HG03060 (cell line): ENCODE measurements at regions not wholly inside any gene's neighbourhood (a gene's known extent, or its start where the extent isn't known, plus 50 kb on each side); places are given as distances from the start of the nearest gene placed in this dataset.
A peak's percentile ranks its signal among the peaks of the same experiment; 100 is the strongest.

ENCODE experiments used
- ATAC-seq: cut with Tn5 transposase; IDR thresholded peaks from one replicate; pipeline ENCODE4 v1.9.1; 2021; ENCODE audit warnings: low read depth, moderate number of reproducible peaks; ENCODE audit not compliant: unreplicated experiment

DNA sequence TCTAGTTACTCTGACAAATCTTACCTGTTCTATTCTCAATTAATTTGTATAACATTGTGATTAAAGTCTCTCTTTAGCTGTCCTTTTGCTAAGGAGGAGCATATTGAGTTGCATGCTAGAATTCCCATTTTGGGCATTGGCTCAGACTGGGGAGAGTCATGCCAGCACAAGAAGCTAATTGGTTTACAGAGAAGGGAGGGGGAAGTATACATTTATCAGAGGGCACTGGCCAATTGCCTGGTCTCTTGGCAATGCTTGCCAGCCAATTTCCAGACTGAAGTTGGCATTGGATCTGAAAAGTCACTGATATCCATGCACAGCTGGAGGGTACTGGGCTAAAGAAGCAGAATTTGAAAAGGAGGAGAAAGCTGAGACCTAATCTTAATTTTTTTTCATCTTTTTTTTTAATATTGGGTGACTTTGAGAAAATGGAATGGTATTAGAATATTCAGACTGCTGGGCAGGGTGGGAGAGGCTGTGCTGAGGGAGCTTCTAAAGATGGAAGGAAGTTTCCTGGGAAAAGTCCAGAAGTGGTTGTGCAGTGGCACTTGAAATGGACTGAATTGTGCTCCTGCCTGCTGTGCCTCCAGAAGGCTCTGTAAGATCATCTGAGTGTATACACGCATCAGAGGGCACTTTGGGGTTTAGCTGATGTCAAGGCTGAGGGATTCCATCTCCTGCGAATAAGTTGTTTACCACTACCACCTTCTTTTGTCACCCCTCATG lies 365.2 kb upstream of the DPH6 start:
- ATAC-seq, result no peak

DNA sequence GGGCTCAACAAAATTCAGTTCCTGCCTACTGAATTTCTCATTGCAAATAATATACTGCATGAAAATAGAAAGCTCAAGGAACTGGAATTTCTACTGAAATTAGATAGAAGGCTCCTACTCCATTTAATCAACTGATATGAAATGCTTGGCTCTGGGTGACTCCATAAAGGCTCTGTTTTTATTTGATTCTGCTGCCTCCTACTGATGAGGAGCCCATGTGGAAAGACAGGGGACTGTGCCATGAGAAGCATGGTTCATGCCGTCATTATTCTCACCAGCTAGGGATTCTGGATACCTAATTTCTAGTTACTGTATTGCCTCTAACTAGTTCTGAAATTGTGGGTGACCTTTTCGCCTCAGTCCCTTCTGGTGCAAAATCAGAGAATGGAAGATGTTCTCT lies 366.2 kb upstream of the DPH6 start:
- no peak for ATAC-seq

DNA sequence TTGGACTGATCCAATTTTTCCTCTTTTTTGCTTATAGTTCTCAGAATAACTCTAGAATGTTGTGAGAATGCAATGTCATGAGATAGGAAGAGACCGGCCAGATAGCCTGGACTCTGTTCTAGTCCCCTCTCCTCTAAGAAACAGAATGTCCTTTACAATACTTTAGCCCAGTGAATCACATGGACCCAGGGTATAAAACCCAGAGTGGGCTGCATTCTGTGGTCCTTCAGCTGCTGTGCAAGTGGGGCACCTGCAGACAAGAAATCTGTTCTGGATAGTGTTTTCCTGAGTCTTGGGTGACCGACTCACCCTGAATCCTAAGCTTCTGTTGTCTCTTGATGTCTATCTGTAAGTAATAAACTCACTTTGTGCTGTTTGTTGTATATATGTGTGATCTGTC lies 368.6 kb upstream of the DPH6 start:
- ATAC-seq, result no peak

DNA sequence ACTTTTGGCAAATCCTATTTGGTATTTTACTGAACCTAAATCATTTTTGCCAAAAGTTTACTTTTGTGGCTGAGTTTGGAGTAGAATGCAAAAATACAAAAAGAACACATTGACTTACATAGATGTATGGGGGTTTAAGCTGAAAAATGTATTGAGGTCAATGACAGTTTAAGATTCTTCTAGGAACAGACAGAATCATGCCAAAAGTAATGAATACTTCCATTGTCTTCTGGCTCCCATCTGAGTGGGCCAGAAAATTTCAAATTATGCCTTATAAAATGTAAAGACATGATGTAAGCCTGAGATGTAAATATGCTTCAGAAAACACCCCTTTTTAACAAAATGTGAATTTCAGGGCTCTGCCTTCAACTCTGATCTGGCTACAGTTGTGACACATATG lies 375.1 kb upstream of the DPH6 start:
- no peak for ATAC-seq

DNA sequence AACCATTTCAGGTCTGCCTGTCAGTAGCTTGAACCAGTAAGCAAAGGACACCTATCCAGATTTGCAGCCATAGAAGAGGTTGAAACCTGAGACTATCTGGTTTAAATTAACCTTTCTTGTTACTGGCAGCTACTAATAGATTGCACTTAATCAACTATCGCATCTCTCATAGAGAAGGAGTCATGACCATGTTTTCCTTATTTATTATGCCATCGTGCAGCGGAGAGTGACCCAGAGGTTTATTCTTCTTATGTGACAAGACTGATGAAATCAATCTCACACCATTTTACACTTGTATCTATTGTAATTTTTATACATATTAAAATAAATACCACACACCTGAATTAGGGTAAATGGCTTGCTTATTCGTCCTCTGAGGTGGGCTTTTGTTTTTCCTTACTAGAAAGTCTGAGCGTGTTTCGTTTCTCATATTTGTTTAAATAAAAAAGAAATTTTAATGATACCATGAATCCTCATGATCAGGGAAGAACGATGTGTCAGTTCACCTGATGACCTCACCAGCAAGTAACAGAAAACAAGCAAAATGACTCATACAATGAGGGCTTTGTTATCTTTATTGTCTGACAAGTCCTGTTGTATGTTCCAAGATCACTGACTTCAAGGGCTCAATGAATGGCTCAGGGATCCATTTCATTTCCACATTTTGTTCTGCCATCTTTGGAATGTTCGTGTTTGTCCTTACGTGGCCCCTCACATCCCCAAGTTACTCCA lies 379.5 kb upstream of the DPH6 start:
- ATAC-seq, result no peak

DNA sequence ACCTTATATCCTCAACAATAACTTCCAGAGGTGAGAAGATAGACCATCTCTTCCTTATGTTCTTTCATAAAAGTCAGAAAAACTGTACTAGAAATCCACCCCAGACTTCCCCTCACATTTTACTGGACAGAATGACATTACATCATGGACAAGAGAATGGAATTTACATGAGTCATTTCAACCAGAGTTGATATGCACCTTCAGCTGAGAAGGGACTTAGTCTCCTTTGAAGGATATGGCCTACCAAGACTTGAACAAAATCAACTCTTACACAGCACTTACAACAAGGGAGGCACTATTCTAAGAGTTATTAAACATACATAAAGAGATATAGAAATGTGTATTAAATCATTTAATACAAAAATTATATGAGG lies 380.0 kb upstream of the DPH6 start:
- ATAC-seq, result no peak

DNA sequence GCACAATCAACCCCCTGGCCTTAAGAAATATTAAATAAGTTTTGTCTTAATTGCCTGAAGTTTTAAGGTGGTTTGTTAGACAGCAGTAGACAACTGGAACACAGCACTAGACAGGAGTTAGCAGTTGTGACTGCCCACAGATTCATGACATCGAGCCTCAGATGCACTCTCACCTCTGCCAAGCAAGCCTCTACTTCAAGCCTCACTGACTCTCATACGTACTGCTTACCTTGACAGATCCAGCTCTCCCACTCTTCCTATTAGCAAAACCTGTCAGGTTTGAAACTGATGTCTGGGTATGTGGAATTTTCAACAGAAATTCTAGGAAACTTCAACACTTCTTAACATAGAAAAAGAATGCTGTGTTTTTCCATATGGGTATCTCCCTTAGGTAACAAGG lies 382.9 kb upstream of the DPH6 start:
- no peak for ATAC-seq

DNA sequence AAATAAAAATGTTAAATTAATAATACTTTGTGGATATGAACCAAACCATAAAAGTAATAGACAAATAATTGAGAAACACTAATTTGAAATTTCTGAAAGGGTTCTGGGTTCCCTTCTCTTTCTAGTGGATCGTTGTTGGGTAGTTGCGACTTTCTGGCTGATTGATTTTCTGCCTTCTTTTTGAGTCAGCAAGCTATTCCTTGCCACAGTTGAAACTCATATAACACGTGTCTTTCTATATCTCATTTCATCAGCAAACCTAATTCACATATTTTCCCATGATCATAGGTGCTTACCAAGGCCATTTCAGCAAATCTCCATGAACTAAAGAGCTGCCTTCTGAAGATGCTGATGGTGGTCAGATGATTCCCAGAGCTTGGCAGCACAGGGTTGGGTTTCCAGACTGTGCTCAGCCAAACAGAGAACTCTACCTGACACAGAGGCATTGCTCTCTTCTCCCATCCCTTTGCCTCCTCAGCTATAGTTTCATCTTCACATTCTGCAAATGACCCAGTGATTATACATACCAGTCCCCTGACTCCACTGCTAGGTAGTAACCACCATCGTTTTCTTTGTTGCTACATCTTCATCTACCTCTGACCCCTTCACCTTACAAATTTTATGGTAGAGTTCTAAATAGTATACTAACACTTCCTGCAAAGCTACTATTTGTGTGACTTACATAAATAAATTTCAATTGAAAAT lies 383.9 kb upstream of the DPH6 start:
- peak; percentile 69 for ATAC-seq

DNA sequence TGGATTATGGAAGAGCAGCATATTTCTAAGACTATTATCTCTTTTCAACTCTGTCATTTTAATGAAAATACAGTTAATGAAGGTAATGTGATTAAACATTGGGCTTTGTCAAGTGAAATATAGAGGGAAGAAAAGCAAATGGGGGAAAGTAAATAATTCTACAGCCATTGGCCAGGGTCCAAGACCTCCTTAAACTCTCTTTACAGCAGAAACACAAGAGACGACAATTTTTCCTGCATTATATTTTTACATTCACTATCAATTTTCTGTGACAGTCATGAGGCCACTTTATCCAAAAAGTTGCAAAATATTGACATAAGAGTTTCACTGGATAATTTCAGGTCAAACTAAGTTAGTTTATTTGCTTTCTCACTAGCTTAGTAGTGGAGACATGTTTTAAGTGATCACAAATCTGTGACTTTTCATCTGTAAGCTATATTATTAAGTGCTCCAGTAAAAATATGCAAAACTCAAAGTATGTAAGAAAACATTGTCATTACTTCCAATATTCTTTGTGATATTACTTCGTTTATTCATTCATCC lies 385.9 kb upstream of the DPH6 start:
- no peak for ATAC-seq

DNA sequence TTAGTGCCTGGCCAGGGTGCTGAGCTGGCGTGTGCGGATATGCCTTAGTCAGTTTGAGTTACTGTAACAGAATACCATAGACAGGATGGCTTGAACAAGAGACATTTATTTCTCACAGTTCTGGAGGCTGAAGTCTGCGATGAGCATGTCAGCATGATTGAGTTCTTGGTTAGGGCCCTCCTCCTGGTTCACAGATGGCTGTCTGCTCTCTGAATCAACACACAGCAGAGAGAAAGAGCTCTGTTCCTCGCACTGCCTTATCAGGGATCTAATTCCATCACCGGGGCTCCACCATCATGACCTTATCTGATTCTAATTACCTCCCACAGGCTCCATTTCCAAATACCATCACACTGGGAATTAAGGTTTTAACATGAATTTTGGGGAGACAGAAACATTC lies 386.6 kb upstream of the DPH6 start:
- ATAC-seq, result no peak

DNA sequence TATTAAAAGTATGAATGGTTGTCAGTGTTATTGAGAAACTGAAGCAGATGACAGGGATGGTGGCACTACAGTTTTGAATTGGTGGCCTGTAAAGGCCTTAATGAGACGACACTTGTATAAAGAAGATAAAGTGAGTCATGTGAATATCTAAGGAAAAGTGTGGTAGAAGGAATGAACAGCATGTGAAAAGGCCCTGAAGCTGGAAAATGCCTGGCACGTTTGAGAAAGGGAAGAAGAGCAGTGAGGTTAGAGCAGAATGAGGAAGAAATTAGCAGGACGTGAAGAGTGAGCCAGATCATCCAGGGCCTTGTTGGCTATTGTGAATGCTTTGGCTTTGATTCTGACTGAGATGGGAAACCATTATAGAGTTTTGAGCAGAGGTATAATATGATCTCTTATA lies 387.6 kb upstream of the DPH6 start:
- ATAC-seq, result no peak

DNA sequence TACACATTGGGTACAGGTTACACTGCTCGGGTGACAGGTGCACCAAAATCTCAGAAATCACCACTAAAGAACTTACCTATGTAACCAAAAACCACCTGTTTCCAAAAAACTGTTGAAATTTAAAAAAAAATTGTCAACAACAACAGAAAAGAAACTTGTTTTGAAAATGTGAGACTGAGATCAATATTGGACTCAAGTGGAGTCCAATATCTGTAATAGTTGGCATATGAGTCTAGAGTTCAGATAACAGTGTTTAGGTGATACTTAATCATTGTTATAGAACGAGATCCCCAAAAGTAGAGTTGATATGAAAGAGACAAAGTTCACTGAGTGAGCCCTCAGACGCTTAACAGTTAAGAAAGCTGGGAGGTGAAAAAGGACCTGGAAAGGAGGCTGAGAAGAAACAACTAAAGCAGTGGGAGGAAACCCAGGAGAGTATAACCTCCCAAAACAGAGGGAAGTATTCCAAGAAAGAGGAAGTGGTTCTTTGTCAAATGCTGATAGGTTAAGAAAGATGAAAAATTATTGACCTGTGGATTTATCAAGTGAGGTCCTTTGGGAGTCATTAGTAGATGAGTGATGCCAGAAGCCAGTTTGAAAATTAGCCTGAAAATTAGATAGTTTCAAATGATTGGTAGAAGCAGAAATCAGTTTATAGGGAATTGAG lies 388.6 kb upstream of the DPH6 start:
- no peak for ATAC-seq

DNA sequence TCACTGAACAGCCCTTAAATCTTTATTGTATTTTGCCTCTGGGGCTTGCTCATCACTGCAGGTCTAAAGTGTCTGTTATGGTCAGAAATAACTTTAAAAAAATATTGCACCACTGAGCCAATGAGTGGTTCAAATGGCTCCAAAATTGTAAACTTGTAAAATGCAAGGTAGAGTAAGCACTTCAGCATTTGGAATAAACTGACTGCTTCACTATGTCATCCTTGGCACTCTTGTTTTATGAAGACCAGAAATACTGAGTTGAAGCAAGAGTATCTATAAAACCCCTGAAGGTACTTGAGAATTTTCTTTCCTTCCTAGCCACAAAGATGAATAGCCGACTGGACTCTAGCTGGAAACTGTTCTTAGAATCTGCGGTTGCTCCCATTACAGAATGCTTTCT lies 390.3 kb upstream of the DPH6 start:
- no peak for ATAC-seq

DNA sequence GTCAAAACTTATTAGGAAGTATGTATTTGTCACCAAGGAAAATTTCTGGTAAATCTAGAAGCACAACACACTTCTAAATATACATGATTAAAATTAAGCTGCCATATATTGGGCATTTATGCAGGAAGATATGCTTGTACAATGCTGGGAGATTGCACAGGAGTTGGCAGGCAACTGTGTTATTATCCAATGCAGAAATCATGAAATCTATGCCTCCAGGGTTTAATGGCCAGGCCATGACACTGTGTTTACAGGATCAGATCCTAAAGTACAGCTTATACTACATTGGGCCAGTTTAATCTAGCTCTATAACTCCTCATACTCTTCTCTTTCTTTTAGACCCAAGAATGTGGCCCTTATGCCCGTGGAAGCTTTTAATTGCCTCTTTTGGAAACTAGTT lies 391.4 kb upstream of the DPH6 start:
- no peak for ATAC-seq

DNA sequence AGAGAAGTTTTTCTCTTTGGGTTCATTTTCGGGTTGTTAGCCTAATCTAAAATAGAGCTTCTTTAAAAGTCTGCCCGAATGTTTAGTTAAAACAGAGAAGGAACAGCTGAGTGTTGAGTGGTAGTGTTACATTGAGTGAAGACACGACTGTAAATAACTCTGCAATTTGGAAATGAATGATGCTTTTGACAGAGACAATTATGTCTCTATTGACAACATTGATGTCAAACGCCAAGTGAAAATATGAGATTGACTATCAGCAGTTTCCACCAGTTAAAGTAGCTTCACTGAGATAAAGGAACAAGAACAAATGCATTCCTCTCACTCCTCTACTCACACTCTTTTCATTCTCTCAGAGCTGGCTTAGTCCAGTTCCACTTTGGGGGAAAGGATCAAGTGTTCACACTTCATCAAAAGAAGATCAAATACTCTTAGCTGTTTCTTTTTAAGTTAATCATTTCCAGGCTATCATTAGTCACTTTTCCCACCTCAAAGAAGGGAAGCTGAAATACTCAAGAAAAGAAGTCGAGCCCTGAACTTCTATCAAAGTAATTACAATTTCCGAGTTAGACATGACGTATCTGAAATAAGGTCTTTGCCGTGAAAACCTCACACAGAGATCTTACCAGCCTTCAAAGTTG lies 399.1 kb upstream of the DPH6 start:
- ATAC-seq, result no peak

DNA sequence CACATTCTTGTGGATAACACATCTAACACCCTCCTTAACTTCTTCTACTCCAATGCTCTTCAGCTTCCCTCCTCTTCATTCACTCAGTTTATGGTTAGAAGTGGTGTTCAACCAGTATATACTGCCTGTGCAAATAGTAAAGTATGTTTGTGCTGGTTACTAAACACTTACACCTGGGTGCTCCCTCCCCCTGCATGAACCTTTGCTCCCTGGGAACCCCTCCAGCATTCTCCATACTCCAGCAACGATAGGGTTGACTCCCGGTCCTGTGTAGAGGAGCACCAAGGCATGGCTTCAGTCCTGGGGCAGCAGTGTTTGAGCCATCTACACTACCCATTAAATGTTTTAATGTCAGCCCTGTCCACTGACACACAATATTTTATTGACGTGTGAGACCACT lies 407.5 kb upstream of the DPH6 start:
- ATAC-seq, result no peak

DNA sequence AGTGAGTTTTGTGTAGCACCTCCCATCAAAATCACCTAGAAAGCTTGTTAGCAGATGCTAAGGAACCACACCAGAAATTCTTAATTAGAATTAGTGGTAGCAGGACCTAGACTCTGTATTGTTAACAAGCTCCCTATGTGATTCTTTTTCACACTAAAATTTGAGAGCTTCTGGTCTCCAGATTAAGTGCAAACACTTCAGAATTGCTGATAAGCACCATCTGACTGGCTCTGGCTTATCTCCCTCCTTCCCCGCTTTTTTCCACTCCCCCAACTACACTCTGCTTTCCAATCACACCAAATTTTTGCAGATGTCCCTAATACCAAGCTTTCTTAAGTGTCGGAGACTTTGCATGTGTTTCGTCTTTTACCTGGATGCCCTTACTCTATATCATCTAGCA lies 410.1 kb upstream of the DPH6 start:
- ATAC-seq, result no peak

DNA sequence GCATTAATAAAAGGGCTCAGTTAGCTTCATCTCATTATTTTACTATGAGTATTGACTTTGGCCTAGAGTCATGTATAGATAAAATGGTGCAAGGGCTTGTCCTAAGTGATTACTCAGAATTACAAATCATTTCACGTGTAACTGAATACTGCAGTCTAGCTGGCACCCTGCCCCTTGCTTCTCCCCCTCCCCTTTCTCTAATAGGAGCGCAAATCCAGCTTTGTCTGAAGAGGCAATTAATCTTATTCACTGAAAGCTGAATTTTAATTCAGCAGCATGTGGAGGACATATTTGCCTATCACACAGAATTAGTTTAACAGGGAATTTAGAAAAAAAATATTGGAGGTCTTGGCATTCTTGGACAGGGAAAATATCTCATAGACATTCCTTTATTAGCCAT lies 412.1 kb upstream of the DPH6 start:
- ATAC-seq, result no peak

DNA sequence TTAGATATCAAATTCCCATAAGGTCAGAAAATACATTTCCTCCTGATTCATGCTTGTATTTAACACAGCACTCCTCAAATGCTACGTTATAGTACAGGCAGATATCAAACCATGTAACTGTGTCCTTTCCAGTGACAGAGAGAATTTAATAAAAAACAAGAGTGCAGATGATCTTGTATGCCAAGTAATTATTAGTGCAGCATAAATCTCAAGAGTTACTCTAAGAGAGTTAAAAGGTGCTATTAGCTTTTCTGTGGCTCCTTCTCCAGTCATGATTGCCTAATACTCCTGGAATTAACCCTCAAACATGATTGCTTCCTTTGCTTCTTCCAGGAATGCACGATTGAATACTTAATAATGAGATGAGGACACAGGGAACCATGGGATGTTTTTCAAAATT lies 413.0 kb upstream of the DPH6 start:
- ATAC-seq, result no peak

DNA sequence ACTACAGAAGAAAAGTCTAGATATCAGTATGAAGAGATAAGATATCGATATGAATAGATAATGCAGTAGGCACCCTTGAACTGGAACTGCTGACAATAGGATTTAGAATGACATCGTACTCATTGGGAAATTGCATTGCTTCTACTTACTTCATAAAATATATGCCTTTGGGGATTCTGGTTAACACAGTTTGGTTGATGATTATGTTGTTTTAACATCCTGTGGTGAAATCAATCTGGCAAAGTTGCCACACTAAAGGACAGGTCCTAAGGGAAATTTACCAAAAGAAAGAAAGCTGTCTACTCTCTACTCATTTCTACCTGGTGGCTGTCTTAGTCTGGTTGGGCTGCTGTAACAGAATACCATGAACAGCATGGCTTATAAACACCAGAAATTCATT lies 417.4 kb upstream of the DPH6 start:
- ATAC-seq, result no peak

DNA sequence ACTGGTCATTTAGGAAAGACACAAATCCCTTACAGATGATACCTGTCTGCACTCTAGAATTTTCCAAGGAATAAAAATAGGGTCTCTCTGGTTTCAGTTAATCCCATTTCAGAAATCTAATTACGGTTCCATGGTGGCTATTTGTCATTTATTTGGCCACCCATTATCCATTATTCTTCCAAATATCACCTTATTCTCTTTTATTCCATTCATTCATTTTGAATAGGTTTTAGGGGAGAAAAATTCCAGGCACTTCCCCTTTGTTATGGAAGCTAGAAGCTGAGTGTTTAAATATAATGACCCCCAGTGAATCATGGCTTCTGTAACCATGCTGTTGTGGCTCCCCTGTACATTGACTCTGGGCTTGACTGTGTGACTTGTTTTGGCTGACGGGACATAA lies 420.8 kb upstream of the DPH6 start:
- no peak for ATAC-seq
